GM19467 (cell line): ENCODE measurements at regions not wholly inside any gene's neighbourhood (a gene's known extent, or its start where the extent isn't known, plus 50 kb on each side); places are given as distances from the start of the nearest gene placed in this dataset.

Experiments
- ATAC-seq: cut with Tn5 transposase; IDR thresholded peaks from one replicate; pipeline ENCODE4 v1.9.1; 2021; ENCODE audit warnings: mild to moderate bottlenecking, moderate library complexity; ENCODE audit not compliant: unreplicated experiment

DNA sequence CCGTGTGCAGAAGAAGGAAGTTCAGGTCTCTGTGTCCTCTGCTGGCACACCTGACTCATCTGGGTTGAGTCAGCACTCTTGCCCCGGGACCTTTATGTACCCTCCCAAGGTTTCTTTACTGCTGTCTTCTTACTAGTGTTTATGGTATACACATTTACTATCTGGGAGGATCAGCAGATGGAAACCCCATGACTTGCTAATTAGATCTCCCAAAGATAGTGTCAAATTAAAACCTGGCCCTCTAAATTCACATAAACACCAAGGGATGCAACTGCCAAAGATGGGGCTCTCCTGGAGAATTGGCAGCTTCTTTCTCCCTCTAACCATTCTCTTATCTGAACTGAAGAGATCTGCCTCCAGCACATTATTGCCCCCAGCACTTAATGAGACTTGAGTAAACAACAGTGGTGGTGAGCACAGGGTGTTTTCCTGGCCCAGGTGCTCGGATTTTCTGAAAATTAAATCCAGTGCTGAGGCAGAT is 718.1 kb upstream of the SOX9 start:
- no peak for ATAC-seq

DNA sequence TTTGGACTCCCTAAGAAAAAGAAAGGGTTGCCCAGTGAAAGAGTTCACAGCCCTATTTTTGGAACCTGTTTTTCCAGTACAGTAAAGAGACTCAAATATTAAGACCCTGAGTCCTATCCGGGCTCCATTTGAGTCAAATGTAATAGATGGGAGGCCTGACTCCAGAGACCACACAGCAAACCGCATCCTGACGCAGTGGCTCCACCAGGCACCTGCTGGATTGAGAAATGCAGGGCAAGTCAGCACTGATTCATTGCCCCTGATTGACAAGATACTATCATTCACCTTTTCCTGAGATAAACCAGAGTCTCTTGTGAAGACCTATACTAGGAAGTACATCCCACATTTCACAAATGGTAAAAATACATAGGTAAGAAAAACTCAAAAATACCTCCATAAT is 715.7 kb upstream of the SOX9 start:
- no peak for ATAC-seq

GRCh38 chr17:71407981-71408380 is 712.8 kb upstream of the SOX9 start:
- no peak for ATAC-seq

DNA sequence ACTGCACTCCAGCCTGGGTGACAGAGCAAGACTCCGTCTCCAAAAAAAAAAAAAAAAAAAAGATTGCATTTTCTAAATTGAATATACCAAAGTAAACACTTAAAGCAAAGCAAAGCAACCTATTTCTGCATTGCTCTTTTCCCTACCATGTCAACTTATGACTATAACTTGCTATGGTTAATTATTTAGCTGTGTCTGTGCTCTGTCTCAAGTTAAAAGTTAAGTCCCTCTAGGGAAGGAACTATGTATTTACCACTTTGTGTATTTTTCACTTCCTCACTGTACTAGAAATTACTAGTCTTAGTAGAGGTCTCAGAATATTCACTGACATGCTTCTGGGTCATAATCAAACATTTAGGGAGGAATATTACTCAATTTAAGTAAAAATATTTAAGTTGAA is 711.7 kb upstream of the SOX9 start:
- no peak for ATAC-seq

DNA sequence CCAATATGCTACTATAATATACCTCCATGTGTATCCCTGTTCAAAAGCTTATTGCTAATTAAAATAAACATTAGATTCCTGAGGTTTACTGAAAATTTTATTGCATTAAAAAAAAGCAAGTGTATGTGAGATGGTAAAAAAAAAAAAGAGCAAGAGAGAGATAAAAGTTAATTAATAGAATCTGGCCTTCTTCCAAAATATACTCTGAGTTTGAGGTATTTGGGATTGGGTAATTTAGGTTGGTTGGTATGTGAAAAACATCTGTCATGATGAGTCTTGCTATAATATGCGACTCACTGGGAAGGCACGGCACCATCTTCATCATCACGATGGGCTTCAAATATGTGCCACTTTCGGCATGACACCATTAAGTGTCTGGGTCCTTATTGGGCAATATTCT is 711.1 kb upstream of the SOX9 start:
- ATAC-seq, result no peak

DNA sequence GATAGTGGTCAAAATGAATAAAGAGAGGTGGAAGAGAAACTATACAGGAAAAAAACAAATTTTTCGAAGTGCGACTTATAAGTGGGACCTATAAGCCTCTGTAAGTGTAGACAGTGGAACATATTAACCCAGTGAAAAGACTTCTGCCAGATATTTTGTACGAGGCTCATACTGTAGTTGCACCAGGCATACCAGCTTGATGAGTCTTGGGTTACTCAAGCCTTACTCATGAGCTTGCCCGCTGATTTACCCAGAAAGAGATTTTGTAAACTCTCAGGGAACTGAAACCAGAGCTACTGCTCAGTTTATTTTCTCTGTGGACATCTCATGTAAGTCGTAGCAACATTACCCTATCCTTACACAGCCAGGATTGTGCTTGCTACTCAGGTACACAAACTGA is 708.0 kb upstream of the SOX9 start:
- no peak for ATAC-seq

DNA sequence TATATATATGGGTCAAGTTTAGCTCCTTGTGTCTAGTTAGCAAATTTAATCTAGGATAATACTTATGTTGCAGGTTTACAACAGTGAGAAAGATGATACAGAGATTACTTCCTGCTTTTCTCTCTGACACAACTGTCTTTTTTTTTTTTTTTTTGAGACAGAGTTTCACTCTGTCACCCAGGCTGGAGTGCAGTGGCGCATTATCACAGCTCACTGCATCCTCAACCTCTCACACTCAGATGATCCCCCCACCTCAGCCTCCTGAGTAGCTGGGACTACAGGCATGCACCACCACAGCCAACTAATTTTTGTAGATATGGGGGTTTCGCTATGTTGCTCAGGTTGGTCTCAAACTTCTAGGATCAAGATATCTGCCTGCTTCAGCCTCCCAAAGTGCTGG is 706.9 kb upstream of the SOX9 start:
- no peak for ATAC-seq

DNA sequence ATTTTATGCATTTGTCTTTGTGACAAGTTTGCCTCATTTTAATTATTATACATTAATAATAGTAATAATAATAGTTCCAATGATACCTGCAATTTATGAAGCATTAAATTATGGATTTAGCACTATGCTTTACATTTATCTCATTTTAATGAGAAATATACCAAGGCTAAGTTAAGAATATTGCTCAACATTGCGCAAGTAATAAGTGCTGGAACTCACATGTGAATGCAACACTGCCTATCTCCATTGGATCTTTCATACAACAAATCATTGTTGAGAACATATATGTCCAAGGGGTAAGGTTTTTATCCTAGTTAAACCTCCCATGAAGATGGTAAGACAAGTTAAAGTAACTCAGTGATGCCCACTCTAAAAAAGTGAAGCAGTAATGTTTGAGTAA is 703.7 kb upstream of the SOX9 start:
- no peak for ATAC-seq

- no peak for ATAC-seq
Observed at GRCh38 chr17:71422968-71423367, 697.9 kb upstream of the SOX9 start.

DNA sequence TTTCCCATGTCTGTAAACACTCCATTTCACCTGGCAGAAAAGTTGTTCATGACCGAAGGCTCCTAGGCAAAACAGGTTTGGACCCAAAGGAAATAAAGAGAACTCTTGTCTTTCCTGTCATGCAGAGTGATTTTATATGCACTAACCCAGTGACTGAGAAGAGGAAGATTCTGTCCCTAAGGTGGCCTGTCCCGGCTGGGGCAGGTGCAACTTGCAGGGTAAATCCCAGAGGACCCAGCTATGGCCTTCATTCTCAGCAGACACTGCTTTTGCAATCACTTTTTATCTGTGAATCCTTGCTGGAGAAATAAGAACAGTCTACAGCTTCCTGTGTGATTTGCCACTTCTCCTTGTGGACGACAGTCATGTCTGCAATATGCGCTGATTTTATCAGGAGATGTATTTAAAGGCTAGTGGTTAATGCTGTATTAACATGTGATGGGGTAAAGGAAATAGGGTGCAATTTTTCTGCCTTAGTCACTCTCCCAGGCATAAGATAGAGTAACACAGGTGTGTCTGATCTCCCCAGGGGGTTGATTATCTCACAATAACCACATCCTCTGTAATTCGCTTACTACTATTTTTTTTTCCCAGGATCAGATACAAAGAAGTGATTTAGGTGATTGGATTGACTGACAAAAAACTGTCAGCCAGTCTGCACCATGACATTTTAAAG is 696.8 kb upstream of the SOX9 start:
- ATAC-seq, result no peak

- ATAC-seq, result no peak
Observed at GRCh38 chr17:71427801-71428200, 693.0 kb upstream of the SOX9 start.

- no peak for ATAC-seq
Observed at GRCh38 chr17:71428897-71429296, 691.9 kb upstream of the SOX9 start.

GRCh38 chr17:71430281-71430680 is 690.5 kb upstream of the SOX9 start:
- no peak for ATAC-seq

- ATAC-seq, result no peak
Observed at GRCh38 chr17:71431146-71431545, 689.7 kb upstream of the SOX9 start.

DNA sequence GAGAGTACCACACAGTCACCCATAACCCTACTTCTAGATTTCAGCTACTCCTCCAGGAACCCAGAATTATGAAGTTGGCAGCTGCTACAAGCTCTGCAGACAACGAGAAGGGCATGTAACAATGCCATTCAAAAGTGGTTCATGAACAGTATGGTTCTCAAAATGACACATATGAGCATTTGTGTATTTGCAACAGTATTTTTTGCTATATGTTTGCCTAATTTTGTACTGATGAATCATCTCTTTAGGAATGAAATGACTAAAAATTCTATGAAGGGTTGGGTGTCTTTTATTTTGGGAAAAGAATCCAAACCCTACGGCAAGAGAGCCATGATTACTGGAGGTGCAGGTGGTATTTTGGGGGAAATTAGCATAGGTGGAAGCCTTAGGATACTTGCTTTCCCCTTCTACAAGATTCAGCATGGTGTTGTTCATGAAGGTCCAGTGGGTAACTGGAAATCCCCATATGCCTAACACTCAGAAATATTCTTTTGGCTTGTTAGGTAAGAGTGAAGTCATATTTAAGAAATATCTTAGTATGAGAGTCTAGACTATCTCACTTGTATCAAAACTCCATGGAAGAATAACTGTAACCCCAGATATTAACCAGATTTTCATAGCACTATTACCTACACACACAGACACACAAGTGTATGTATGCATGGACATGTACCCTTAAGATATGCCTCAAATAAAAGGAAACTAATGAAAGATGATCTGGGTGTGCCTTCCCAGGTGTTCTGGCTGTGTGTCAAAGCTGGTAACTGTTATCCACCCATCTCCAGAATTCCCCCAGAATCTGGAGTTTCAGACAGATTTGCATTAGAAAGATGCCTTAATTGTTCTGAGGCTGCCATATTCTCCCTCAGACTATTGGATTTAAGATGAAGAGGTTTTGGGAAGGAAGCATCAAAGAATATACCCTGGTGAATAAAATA is 688.2 kb upstream of the SOX9 start:
- ATAC-seq, result no peak

DNA sequence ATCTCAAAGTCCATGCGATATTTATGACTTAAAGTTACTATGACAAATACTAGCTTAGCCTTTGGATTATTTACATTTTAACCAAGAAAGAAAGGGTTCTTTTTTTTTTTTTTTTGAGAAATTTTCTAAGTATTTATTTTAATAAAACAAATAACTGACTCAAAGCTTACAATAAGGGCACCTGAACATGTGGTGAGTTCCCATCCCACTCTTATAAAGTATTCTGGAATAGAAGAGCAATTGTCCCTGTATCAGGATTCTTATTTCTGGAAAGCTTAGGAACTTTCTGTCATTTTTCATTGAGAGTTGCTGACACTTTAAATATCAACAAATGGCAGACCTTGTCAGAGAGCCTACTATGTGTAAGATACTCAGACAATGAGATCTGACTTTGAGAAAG is 686.1 kb upstream of the SOX9 start:
- ATAC-seq, result no peak

DNA sequence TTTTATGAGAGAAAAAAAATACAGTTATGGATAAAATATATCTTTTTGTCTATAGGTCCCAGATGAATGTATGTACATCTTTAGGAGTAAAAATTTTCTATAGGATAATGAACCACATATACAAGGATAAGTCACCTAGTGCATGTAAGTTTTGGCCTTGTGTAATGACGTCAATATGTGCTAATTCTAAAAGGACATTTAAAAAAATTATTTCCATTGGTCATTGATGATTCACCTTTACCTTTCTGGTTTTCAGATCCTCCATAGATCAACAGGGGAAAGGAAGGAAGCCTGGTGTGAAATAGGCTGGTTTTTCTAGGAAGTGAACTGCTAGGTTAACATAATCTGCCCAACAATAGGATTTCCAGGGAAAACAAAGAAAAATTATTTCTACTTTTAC is 684.3 kb upstream of the SOX9 start:
- ATAC-seq, result no peak

DNA sequence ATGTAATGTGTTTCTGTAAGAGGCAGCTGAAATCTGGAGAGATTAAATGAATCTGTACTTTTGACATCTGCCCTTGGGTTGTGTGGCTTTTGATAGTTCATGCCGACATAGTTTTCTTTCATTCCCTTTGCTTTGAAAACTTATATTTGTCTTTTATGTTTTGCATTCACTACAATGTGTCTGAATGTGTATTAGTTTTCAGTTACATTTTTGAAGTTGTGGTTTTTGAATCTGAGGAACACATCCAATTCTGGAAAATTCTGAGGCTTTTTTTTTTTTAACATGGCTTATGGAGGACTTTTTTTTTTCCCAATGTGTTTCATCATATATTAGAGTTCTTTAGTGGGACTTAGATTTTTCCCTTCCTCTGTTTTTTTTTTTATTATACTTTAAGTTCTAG is 683.7 kb upstream of the SOX9 start:
- no peak for ATAC-seq

- ATAC-seq, result no peak
Observed at GRCh38 chr17:71438631-71439146, 682.1 kb upstream of the SOX9 start.

GRCh38 chr17:71440513-71440912 is 680.3 kb upstream of the SOX9 start:
- no peak for ATAC-seq

- no peak for ATAC-seq
Observed at GRCh38 chr17:71441098-71441497, 679.7 kb upstream of the SOX9 start.

DNA sequence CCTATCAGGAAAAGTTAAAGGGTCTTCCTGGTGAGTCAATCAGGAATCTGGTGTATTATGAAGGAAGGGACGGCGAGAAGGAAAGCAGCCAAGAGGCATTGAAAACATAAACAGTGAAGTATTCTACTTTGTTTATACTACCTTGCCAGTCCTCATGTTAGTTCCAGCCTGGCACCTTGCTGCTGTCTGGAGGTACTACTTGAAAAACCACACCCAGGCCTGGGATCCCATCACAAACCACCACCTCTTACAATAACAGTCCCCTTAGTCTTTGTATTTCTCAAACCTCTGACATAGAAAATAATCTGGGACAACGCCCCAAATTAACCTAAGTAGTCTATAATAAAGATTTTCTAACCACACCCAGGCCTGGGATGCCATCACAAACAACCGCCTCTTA is 676.7 kb upstream of the SOX9 start:
- ATAC-seq, result no peak
